Ishikawa (cell line): ENCODE measurements at regions not wholly inside any gene's neighbourhood (a gene's known extent, or its start where the extent isn't known, plus 50 kb on each side); places are given as distances from the start of the nearest gene placed in this dataset.

Experiments
- EP300 ChIP-seq: IDR thresholded peaks from 2 replicates; pipeline ENCODE4 v1.6.1; 2012; ENCODE audit warnings: borderline replicate concordance
- TAF1 ChIP-seq: IDR thresholded peaks from 2 replicates; pipeline ENCODE4 v1.6.1; 2012; ENCODE audit warnings: low read depth, mild to moderate bottlenecking
- TCF12 ChIP-seq: IDR thresholded peaks from 2 replicates; pipeline ENCODE4 v1.6.1; 2012; ENCODE audit warnings: low read depth
- TF ChIP-seq, protein P1 (sequence below): IDR thresholded peaks from 2 replicates; pipeline ENCODE4 v1.6.1; 2012

GRCh38 chr3:159123877-159124276 is 322.0 kb downstream of the MFSD1 start:
- TF ChIP-seq TCF12 (no peak), EP300 (no peak), TAF1 (no peak)
- TF ChIP-seq, protein P1, sequence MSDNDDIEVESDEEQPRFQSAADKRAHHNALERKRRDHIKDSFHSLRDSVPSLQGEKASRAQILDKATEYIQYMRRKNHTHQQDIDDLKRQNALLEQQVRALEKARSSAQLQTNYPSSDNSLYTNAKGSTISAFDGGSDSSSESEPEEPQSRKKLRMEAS, result no peak
